Gastroesophageal sphincter (tissue), 4 donors: ENCODE measurements at regions not wholly inside any gene's neighbourhood (a gene's known extent, or its start where the extent isn't known, plus 50 kb on each side); places are given as distances from the start of the nearest gene placed in this dataset.

Source experiments
- ATAC-seq: fragments of 150-250 bp; one replicate; pipeline ENCODE4 v1.9.1; 2016; ENCODE audit warnings: mild to moderate bottlenecking, moderate library complexity
- H3K27ac ChIP-seq, 4 donors: fragments of 200-600 bp; sonication (generic) in 3 of 4; 1 replicate in 3 of 4; 2 replicates in 1 of 4; pipeline ENCODE4 v1.5.1; 2016 to 2019
- H3K27me3 ChIP-seq: fragments of 200-600 bp; sonication (generic); one replicate; pipeline ENCODE4 v1.5.1; 2019
- H3K36me3 ChIP-seq, 2 donors: fragments of 200-600 bp; sonication (generic); one replicate each; pipeline ENCODE4 v1.5.1; 2019; ENCODE audit warnings: control low read depth in 1 of 2
- H3K4me1 ChIP-seq, 3 donors: fragments of 200-600 bp; sonication (generic); 1 replicate in 2 of 3; 2 replicates in 1 of 3; pipeline ENCODE4 v1.5.1; 2016 to 2019; ENCODE audit warnings: control low read depth in 2 of 3
- H3K4me3 ChIP-seq, 2 donors: fragments of 200-600 bp; sonication (generic); one replicate each; pipeline ENCODE4 v1.5.1; 2019; ENCODE audit warnings: mild to moderate bottlenecking in 1 of 2, moderate library complexity in 1 of 2
- H3K9me3 ChIP-seq, 3 donors: fragments of 200-600 bp; sonication (generic); one replicate each; pipeline ENCODE4 v1.5.1; 2017 to 2019; ENCODE audit warnings: control low read depth in 2 of 3
- EP300 ChIP-seq: sonication (generic); formaldehyde crosslinking; IDR thresholded peaks from one replicate; pipeline ENCODE4 v1.6.1; 2017; ENCODE audit warnings: antibody characterized with exemption, mild to moderate bottlenecking
- POLR2A ChIP-seq, 2 donors: fragments of 450-650 bp; IDR thresholded peaks; one replicate each; pipeline ENCODE4 v1.6.1; 2017; ENCODE audit warnings: antibody characterized with exemption in 2 of 2, mild to moderate bottlenecking in 2 of 2, moderate library complexity in 1 of 2
- POLR2AphosphoS5 ChIP-seq: sonication (generic); formaldehyde crosslinking; IDR thresholded peaks from one replicate; pipeline ENCODE4 v1.6.1; 2017; ENCODE audit warnings: antibody characterized with exemption
- WGBS, 2 donors: methylation state at CpG; one replicate each; pipeline ENCODE4 v1.1.5; 2018; ENCODE audit warnings: low coverage in 1 of 2; 5-methylcytosine and 5-hydroxymethylcytosine counted together
- TF ChIP-seq, protein P1 (sequence below), 4 experiments: fragments of 200-600 bp in 2 of 4; fragments of 450-650 bp in 2 of 4; sonication (generic) in 1 of 4; IDR thresholded peaks; one replicate each; pipeline ENCODE4 v1.5.1; 2017 to 2019; ENCODE audit warnings: antibody characterized with exemption in 4 of 4, mild to moderate bottlenecking in 2 of 4, moderate library complexity in 2 of 4

DNA sequence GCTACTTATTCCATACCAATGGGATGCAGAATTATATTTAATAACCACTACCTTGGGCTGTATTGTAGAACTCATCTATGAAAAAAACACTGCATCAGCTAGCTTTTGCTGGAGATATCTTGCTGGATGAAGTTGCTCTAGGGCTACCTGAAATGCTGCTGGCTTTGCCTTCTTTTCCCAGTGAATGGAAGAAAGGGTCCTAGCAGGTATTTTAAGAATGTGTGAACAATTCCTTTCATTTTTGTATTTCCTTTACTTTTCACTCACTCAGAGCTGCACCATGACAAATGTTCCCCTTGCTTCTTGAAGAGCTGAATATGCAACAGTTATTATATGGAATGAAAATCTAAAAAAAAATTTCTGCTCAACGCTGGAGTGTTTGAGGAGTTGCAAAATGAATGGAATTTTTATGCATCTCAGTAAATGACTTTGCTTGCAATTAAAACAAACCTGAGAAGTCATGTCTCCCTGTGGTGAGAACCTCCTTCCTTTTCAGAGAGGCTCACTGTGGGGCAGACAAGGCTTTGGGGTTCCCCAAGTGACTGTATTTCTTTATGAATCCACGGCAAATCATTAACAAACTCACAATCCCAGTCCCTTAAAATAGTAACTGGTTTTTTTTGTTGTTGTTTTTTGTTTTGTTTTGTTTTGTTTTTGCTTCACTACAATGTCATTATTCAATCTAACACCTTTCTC lies 566.8 kb upstream of the KIRREL3 start:
- Histone ChIP-seq H3K36me3 (no peaks in the 10 kb centered on the region), H3K27me3 (no peaks in the 10 kb centered on the region), H3K27ac (no peak overlapping the region), H3K4me3 (no peak overlapping the region), H3K4me1 (no peaks in the 10 kb centered on the region), H3K9me3 (peaks cover 0 to 14% (median 0%) of the 10 kb centered on the region in 3 donors)
- TF ChIP-seq, protein P1, sequence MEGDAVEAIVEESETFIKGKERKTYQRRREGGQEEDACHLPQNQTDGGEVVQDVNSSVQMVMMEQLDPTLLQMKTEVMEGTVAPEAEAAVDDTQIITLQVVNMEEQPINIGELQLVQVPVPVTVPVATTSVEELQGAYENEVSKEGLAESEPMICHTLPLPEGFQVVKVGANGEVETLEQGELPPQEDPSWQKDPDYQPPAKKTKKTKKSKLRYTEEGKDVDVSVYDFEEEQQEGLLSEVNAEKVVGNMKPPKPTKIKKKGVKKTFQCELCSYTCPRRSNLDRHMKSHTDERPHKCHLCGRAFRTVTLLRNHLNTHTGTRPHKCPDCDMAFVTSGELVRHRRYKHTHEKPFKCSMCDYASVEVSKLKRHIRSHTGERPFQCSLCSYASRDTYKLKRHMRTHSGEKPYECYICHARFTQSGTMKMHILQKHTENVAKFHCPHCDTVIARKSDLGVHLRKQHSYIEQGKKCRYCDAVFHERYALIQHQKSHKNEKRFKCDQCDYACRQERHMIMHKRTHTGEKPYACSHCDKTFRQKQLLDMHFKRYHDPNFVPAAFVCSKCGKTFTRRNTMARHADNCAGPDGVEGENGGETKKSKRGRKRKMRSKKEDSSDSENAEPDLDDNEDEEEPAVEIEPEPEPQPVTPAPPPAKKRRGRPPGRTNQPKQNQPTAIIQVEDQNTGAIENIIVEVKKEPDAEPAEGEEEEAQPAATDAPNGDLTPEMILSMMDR (IDR thresholded peaks at IDR 0.05): no peak
- TF ChIP-seq POLR2AphosphoS5 (no peak), EP300 (no peak), POLR2A (IDR thresholded peaks at IDR 0.05) (no peak)
- no peak for ATAC-seq
- 38 to 65% methylated on average over 1 to 2 of the region's 2 CpGs for WGBS, 2 donors

GRCh38 chr11:127564810-127565209 lies 564.2 kb upstream of the KIRREL3 start:
- no peak overlapping the region for H3K27ac ChIP-seq
- 75 to 76% methylated on average over 4 of the region's 4 CpGs for WGBS, 2 donors

DNA sequence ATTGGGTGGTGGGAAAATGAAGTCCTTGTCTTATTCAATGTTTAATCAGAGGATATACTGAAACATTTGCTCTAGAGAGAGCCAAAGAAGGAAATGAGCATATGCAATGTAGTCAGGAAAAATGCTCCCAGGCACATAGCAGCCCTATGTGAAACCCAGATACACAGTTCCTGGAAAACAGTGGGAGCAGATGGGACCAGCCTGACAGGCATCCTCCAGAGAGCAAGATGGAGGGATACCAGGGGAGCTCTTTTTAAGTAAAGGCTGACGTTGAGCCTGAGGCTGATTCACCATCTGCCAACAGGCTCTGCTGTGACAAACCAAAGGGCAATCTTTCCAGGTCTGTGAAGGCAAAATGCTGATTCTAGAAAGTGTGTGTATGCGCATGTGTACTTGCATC lies 559.4 kb upstream of the KIRREL3 start:
- Histone ChIP-seq H3K27me3 (no peaks in the 10 kb centered on the region), H3K4me3 (no peak overlapping the region), H3K9me3 (no peaks in the 10 kb centered on the region), H3K4me1 (no peaks in the 10 kb centered on the region), H3K36me3 (no peaks in the 10 kb centered on the region), H3K27ac (no peak overlapping the region)
- ATAC-seq: no peak
- TF ChIP-seq, protein P1 (IDR thresholded peaks at IDR 0.05): no peak
- no peak for TF ChIP-seq EP300
- TF ChIP-seq POLR2AphosphoS5: no peak
- WGBS, 2 donors: 0 to 38% methylated on average over 1 to 2 of the region's 2 CpGs

More at GRCh38 chr11:127564810-127565209, 564.2 kb upstream of the KIRREL3 start:
- ATAC-seq: no peak
- TF ChIP-seq, protein P1 (IDR thresholded peaks at IDR 0.05): no peak
- TF ChIP-seq POLR2A (IDR thresholded peaks at IDR 0.05) (no peak), EP300 (no peak), POLR2AphosphoS5 (no peak)
- H3K27me3 ChIP-seq: no peaks in the 10 kb centered on the region
- H3K4me1 ChIP-seq: no peaks in the 10 kb centered on the region
- no peak overlapping the region for H3K4me3 ChIP-seq
- peaks cover 0 to 4% (median 0%) of the 10 kb centered on the region in 3 donors for H3K9me3 ChIP-seq
- H3K36me3 ChIP-seq: no peaks in the 10 kb centered on the region

- Histone ChIP-seq H3K27ac (no peak overlapping the region), H3K36me3 (no peaks in the 10 kb centered on the region), H3K4me3 (no peak overlapping the region), H3K27me3 (no peaks in the 10 kb centered on the region), H3K4me1 (no peaks in the 10 kb centered on the region), H3K9me3 (no peaks in the 10 kb centered on the region)
- no peak for ATAC-seq
- TF ChIP-seq POLR2AphosphoS5 (no peak), POLR2A (IDR thresholded peaks at IDR 0.05) (no peak), EP300 (no peak)
- TF ChIP-seq, protein P1 (IDR thresholded peaks at IDR 0.05): no peak
- WGBS, 2 donors: 74 to 78% methylated on average over 6 of the region's 6 CpGs
These were observed 551.9 kb upstream of the KIRREL3 start for GRCh38 chr11:127552446-127552845.

DNA sequence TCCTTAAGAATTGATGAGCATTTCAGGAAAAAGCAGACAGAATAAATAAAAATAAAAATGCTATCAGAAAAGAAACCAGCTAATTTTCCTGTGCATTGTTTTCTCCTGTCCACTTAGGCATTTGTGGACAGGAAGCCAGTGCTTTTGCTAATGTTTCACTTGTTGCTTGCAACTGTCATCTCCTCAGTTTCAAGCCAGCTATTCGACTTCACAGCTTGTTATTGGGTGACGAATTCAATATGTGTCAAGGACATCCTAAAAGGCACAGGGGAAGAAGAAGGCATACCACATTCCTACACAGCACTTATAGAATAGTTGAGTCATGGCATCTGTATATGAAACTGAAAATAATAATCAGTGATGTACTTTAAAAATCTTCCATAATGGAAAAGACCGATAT lies 530.6 kb upstream of the KIRREL3 start:
- Histone ChIP-seq H3K27ac (no peak overlapping the region), H3K4me1 (no peaks in the 10 kb centered on the region), H3K27me3 (no peaks in the 10 kb centered on the region), H3K4me3 (no peak overlapping the region), H3K36me3 (no peaks in the 10 kb centered on the region), H3K9me3 (no peaks in the 10 kb centered on the region)
- ATAC-seq: no peak
- WGBS, 2 donors: 50 to 52% methylated on average over 3 of the region's 3 CpGs
- TF ChIP-seq EP300: no peak
- TF ChIP-seq, protein P1 (IDR thresholded peaks at IDR 0.05): no peak
- no peak for TF ChIP-seq POLR2AphosphoS5
- no peak for TF ChIP-seq POLR2A (IDR thresholded peaks at IDR 0.05)
